ENCODE measurements at regions not wholly inside any gene's neighbourhood (a gene's known extent, or its start where the extent isn't known, plus 50 kb on each side); places are given as distances from the start of the nearest gene placed in this dataset.

GRCh38 chr2:236402033-236402790 lies 138.0 kb upstream of the ASB18 start:
- no peak overlapping the region for H3K4me3 ChIP-seq (ENCODE audit: low read depth, low read length)
- no peak for DNase-seq (ENCODE audit: low read depth)

GRCh38 chr2:236403125-236403524 lies 138.9 kb upstream of the ASB18 start:
- no peak overlapping the region for H3K4me3 ChIP-seq (ENCODE audit: low read depth, low read length)
- DNase-seq (ENCODE audit: low read depth) = no peak

DNA sequence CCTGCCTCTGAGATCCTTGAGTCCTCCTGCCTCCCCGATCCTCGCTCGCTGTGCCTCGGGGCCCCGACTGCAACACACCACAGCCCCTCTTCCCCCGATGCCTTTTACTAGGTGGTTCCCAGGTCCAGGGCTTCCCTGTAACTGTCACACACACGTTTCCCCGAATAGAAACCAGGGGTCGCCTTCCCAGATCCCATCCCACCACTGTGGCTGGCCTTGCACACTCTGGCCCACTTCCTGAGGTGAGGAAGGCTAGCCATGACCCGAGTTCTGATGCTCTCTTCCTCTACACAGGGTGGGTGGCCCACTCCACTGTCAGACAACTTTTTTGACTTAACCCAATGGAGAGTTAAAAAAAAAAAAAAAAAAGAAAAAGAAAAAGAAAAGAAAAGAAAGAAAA lies 139.6 kb upstream of the ASB18 start:
- no peak overlapping the region for H3K4me3 ChIP-seq (ENCODE audit: low read depth, low read length)
- no peak for DNase-seq (ENCODE audit: low read depth)

DNA sequence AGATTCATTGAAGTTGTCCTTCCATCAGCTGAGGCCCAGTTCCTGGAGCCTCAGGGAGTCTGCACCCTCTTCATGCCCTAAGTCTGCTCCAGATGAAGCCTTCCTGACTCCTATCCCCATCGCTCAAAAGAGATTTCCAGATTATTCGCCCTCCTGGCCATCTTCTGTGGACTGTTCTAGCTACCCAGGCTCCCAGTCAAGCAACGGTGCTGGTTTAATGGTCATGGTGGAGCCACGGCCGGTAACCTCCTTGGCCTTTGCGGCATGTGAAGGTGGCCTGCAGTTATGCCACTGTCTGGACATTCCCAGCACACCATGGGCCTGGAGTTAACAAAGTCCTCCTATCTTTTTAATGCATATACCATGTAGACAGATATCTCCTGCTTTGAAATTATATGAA lies 140.1 kb upstream of the ASB18 start:
- H3K4me3 ChIP-seq (ENCODE audit: low read depth, low read length) = no peak overlapping the region
- no peak for DNase-seq (ENCODE audit: low read depth)

GRCh38 chr2:236405357-236405756 lies 141.2 kb upstream of the ASB18 start:
- DNase-seq (ENCODE audit: low read depth) = no peak
- H3K4me3 ChIP-seq (ENCODE audit: low read depth, low read length) = no peak overlapping the region

GRCh38 chr2:236408090-236408489 lies 143.9 kb upstream of the ASB18 start:
- no peak for DNase-seq (ENCODE audit: low read depth)
- no peak overlapping the region for H3K4me3 ChIP-seq (ENCODE audit: low read depth, low read length)

DNA sequence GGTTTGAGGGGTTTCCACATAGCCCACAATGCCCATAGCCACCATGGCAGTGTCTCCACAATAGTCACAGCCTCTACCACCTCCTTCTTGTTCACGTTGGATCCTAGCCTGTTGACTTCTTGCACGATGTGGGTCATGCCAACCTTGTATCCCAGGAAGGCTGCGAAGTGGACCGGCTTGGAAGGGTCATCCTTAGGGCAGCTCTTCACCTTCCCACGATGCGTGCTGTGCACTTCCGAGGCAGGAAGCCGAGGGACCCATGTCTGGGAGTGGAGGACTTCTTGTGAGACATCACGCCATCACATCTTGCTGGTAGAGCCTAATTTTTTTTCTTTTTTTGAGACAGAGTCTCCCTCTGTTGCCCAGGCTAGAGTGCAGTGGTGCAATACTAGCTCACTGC lies 144.6 kb upstream of the ASB18 start:
- no peak for DNase-seq (ENCODE audit: low read depth)
- H3K4me3 ChIP-seq (ENCODE audit: low read depth, low read length) = no peak overlapping the region

DNA sequence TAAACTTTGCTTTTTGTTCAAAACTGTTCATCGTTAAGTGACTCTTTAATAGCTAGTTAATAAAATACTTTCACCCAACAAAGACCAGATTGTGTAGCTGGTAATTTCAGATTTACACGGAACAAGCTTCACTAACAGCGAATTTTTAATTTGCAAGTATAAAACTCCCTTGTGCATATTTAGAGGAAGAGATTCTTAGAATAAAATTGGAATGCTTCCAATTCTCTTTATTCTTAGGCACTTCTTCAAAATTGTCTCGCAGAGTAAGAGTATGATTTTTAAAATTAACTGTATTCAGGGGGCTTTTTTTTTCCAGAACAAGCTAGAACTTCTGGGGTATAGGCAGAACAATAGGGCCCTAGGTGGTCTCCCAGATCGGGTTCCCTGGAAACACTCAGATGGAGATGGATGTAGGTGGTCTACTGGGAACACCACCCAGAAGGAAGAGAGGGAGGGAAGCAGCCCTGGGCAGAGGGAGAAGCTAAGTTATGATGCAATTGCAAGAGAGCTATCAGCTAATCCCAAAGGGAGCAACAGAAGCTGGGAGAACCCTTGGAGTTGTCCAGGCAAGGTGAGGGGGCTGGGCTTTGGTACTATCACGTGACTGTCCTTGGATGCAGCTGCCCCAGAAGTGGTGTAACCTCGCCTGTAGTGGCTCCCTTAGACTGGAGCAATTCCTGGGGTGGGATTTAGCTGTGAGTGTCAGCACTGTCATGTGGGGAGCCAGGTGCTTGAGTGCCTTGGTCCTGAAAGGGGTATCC lies 151.7 kb upstream of the ASB18 start:
- H3K4me3 ChIP-seq (ENCODE audit: low read depth, low read length) = no peak overlapping the region
- no peak for DNase-seq (ENCODE audit: low read depth)

DNA sequence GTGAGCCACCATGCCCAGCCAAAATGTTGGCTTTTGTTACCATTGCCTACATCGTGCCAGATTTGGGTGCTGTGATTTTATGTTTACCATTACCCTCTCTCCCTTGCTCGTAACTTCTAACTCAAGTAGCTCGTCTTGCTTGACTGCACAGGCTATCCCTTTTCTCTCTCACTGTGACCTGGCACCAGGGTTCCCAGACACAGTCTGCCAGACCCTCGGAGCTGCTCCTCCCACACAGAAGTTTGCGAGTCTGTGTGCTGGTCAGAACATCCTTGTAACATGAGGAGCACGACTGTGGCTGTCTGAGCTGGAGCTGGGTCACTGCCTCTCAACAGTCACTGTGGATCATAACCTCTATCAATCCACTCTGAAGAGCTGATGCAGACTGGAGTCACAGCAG lies 152.5 kb upstream of the ACKR3 start:
- no peak for DNase-seq (ENCODE audit: low read depth)
- H3K4me3 ChIP-seq (ENCODE audit: low read depth, low read length) = no peak overlapping the region

GRCh38 chr2:236430584-236430983 lies 139.0 kb upstream of the ACKR3 start:
- no peak for DNase-seq (ENCODE audit: low read depth)
- H3K4me3 ChIP-seq (ENCODE audit: low read depth, low read length) = no peak overlapping the region

- no peak for DNase-seq (ENCODE audit: low read depth)
- no peak overlapping the region for H3K4me3 ChIP-seq (ENCODE audit: low read depth, low read length)
These were observed 135.0 kb upstream of the ACKR3 start for GRCh38 chr2:236434593-236434992.

DNA sequence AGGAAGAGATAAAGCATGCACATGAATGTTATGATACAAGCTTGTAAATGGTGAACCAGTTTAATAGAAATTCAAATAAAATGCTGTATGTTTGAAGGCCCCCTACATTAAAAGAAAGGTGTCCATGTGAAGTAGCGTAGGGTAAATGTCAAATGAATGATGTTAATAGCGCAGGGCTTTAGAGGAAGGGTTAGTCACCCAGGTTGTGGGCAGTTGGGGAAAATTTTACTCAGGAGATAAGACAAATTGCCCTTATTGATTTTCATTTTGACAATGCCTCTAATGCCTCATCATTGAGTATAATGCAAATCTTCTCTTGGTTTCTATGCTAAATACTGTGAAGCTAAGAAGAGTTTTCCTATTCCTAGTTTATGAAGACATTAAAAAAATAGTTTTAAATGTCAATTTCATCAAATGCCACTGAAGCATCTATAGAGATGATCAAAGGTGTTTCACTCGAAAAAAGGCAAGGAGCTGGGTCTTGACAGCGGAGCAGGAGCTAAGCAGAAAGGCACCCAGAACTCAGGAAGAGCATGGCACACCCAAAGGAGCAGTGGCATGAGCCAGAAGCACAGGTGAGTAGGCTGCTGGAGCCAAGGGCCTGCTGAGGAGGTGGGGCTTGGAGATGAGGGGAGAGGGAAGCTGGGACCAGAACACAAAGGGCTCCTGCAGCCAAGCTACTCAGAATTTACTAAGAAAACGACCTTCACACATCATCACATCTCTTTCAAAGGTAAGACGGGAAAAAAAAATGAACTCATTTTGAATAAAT lies 129.3 kb upstream of the ACKR3 start:
- no peak for DNase-seq (ENCODE audit: low read depth)
- H3K4me3 ChIP-seq (ENCODE audit: low read depth, low read length) = no peak overlapping the region

DNA sequence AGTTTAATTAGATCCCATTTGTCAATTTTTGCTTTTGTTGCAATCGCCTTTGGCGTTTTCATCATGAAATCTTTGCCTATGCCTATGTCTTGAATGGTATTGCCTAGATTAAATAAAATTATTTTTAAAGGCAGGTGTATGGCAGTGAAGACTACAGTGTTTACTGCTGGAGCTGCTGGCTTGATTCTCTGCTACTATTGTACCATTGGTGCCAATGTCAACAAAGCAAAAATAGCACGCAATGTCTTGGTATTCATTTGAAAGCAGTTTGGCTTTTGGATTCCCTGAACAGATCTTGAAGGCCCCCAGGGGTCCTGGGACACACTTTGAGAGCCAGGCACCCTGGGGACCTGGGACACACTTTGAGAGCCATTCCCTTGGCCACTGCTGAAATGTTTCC lies 125.4 kb upstream of the ACKR3 start:
- H3K4me3 ChIP-seq (ENCODE audit: low read depth, low read length) = no peak overlapping the region
- DNase-seq (ENCODE audit: low read depth) = no peak

DNA sequence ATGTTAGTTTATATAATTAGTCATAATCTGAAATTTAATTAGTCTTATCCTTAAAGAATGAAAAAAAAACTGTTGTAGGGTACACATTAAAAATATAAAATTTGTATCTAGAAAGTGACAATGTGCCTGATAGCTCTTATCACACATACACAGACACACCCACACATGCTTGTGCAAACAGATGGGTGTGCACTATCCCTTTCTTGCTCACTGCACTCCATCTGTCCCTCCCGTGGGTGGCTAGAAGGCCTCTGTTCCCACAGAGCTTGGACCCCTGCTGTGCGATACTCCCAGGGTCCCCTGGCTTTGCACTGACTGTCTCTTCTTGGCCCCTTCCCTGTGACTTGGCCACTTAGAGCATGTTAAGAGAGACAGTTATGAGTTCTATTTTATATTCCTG lies 123.9 kb upstream of the ACKR3 start:
- H3K4me3 ChIP-seq (ENCODE audit: low read depth, low read length) = no peak overlapping the region
- DNase-seq (ENCODE audit: low read depth) = no peak

- DNase-seq (ENCODE audit: low read depth) = no peak
- H3K4me3 ChIP-seq (ENCODE audit: low read depth, low read length) = no peak overlapping the region
These were observed 123.1 kb upstream of the ACKR3 start for GRCh38 chr2:236446521-236446920.

DNA sequence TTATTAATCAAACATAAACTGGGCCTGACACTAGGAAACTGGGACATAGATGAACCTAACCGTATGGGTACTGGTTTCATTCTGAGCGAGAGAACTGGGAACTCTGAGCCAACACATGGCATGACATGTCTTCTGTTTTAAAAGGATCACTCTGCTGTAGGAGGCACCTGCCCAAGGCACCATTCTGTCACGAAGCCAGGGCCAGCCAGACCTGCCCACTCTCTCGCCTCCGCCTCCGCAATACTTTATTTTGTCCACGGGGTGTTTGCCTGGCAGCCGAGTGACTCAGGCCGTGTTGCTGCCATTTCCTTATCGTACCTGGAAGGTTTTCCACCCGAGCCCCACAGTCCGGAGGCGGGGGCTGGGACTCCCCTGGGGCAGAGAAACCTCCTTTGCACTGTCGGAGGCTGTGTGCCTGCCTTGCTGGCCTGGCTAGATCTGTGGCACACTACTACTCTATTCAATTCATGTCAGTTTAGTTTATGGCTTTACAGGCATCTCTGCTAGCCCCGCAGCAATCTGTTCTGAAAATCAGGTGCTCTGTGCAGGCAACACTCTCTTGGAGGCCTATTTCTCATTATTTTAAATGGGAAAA lies 120.4 kb upstream of the ACKR3 start:
- H3K4me3 ChIP-seq (ENCODE audit: low read depth, low read length) = no peak overlapping the region
- no peak for DNase-seq (ENCODE audit: low read depth)

DNA sequence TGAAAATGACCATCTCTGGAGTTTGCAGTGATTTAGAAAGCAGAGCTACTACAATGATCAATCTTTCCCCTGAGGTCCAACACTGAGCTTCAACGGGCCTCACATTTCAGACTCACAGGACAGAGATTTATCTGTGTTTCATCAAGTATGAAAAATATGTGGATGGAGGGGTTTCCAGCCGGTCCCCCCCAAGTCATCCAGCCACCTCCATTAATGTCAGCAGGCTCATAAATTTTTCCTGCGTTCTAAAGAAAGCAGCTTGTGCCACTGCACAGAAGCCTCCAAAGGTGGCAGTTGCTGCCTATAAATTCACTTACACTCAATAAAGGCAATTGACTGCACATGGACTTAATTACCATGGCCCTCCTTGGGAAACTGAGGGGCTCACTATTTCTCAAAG lies 117.4 kb upstream of the ACKR3 start:
- H3K4me3 ChIP-seq (ENCODE audit: low read depth, low read length) = no peak overlapping the region
- DNase-seq (ENCODE audit: low read depth) = no peak

GRCh38 chr2:236454076-236454475 lies 115.5 kb upstream of the ACKR3 start:
- no peak overlapping the region for H3K4me3 ChIP-seq (ENCODE audit: low read depth, low read length)
- no peak for DNase-seq (ENCODE audit: low read depth)

GRCh38 chr2:236459393-236459792 lies 110.2 kb upstream of the ACKR3 start:
- no peak for DNase-seq (ENCODE audit: low read depth)
- H3K4me3 ChIP-seq (ENCODE audit: low read depth, low read length) = no peak overlapping the region

DNA sequence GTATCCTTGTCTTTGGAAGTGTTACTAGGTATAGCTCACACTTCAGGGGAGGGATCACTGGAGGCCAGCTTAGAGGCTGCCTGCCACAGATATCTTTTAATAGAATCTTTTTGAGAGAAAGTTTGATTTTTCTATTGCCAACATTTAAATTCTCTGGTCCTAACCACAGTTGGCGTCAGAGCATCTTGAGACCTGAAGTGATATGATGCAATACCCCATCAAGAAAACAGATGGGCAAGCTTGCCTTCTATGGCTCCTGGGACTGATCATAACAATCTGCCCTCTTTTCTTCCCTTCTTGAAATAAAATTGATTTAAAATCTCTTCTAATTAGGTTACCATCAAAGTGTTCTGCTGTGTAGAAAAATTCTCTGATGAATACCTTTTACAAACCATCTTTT lies 105.5 kb upstream of the ACKR3 start:
- H3K4me3 ChIP-seq (ENCODE audit: low read depth, low read length) = no peak overlapping the region
- no peak for DNase-seq (ENCODE audit: low read depth)

Measured in skeletal muscle cell (primary cell).